Neural crest cell (in vitro differentiated cells): ENCODE measurements at regions not wholly inside any gene's neighbourhood (a gene's known extent, or its start where the extent isn't known, plus 50 kb on each side); places are given as distances from the start of the nearest gene placed in this dataset.

Source experiments
- DNase-seq: peaks from one replicate; pipeline ENCODE4 v3.0.0; 2021; ENCODE audit warnings: low read depth, mixed read lengths, low spot score
- H3K27ac Mint-ChIP-seq: one replicate; pipeline ENCODE4 v1.8.0; 2021; ENCODE audit warnings: mild to moderate bottlenecking, mixed read lengths; ENCODE audit not compliant: unreplicated experiment
- H3K27me3 Mint-ChIP-seq: 2 replicates; pipeline ENCODE4 v1.8.0; 2021; ENCODE audit warnings: low read depth, mild to moderate bottlenecking, mixed read lengths
- H3K36me3 Mint-ChIP-seq: 2 replicates; pipeline ENCODE4 v1.8.0; 2021; ENCODE audit warnings: low read depth, mild to moderate bottlenecking, mixed read lengths
- H3K4me1 Mint-ChIP-seq: 2 replicates; pipeline ENCODE4 v1.8.0; 2021; ENCODE audit warnings: mixed read lengths
- H3K4me3 Mint-ChIP-seq: one replicate; pipeline ENCODE4 v1.8.0; 2021; ENCODE audit warnings: mild to moderate bottlenecking, mixed read lengths
- H3K9me3 Mint-ChIP-seq: 2 replicates; pipeline ENCODE4 v1.8.0; 2021; ENCODE audit warnings: mixed read lengths
- TF ChIP-seq, protein P1 (sequence below): fragments of 200-600 bp; sonication (generic); conservative IDR thresholded peaks from 2 replicates; pipeline ENCODE4 v1.5.0; 2021; ENCODE audit warnings: antibody characterized with exemption, mild to moderate bottlenecking

GRCh38 chr14:94933486-94933885 is 163.6 kb upstream of the GSC start:
- Mint-ChIP-seq H3K9me3 (no peaks in the 10 kb centered on the region), H3K4me1 (no peaks in the 10 kb centered on the region), H3K4me3 (no peak overlapping the region), H3K27ac (no peak overlapping the region), H3K27me3 (peaks cover 3% of the 10 kb centered on the region), H3K36me3 (no peaks in the 10 kb centered on the region)
- TF ChIP-seq, protein P1, sequence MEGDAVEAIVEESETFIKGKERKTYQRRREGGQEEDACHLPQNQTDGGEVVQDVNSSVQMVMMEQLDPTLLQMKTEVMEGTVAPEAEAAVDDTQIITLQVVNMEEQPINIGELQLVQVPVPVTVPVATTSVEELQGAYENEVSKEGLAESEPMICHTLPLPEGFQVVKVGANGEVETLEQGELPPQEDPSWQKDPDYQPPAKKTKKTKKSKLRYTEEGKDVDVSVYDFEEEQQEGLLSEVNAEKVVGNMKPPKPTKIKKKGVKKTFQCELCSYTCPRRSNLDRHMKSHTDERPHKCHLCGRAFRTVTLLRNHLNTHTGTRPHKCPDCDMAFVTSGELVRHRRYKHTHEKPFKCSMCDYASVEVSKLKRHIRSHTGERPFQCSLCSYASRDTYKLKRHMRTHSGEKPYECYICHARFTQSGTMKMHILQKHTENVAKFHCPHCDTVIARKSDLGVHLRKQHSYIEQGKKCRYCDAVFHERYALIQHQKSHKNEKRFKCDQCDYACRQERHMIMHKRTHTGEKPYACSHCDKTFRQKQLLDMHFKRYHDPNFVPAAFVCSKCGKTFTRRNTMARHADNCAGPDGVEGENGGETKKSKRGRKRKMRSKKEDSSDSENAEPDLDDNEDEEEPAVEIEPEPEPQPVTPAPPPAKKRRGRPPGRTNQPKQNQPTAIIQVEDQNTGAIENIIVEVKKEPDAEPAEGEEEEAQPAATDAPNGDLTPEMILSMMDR, result no peak
- no peak for DNase-seq

DNA sequence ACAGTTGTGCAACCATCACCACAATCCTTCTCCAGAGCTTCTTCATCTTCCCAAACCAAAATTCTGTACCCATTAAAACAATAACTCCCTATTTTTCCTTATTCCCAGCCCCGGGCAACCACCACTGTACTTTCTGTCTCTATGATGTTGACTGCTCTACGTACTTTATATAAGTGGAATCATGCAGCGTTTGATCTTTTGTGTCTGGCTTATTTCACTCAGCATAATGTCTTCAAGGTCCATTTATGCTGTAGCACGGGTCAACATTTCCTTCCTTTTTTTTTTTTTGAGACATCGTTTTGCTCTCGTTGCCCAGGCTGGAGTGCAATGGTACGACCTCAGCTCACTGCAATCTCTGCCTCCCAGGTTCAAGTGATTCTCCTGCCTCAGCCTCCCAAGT is 162.7 kb upstream of the GSC start:
- TF ChIP-seq, protein P1, result no peak
- Mint-ChIP-seq H3K4me3 (no peak overlapping the region), H3K9me3 (no peaks in the 10 kb centered on the region), H3K36me3 (no peaks in the 10 kb centered on the region), H3K27me3 (peaks cover 3% of the 10 kb centered on the region), H3K4me1 (no peaks in the 10 kb centered on the region), H3K27ac (no peak overlapping the region)
- DNase-seq, result no peak

DNA sequence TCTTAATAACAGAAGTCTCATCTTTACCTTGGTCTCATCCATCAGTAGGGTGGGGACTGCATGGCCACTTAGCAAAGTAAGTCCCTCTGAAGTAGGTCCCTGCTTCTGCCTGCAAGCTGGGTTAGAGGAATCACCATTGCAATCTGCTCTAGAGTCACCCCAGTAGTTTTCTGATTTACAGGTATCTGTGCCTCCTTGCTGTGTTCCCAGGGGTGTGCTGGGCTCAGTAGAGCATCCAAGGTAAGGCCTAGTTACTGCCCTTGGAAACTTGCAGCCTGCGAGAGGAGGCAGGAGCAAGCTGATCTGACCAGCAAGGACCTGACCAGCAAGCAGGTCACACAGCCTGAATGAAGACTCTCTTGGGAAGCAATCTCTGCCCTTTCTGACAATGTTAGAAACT is 160.8 kb upstream of the GSC start:
- no peaks in the 10 kb centered on the region for H3K9me3 Mint-ChIP-seq
- no peaks in the 10 kb centered on the region for H3K36me3 Mint-ChIP-seq

GRCh38 chr14:94929354-94929753 is 159.4 kb upstream of the GSC start:
- Mint-ChIP-seq H3K9me3 (no peaks in the 10 kb centered on the region), H3K36me3 (no peaks in the 10 kb centered on the region), H3K4me3 (no peak overlapping the region), H3K27me3 (peaks cover 3% of the 10 kb centered on the region), H3K27ac (no peak overlapping the region), H3K4me1 (no peaks in the 10 kb centered on the region)
- DNase-seq, result no peak
- TF ChIP-seq, protein P1, result no peak

More for the DNA sequence above, 160.8 kb upstream of the GSC start:
- Mint-ChIP-seq H3K27ac (no peak overlapping the region), H3K27me3 (peaks cover 3% of the 10 kb centered on the region), H3K4me1 (no peaks in the 10 kb centered on the region), H3K4me3 (no peak overlapping the region)
- TF ChIP-seq, protein P1, result no peak
- DNase-seq, result no peak

GRCh38 chr14:94926176-94926575 is 156.3 kb upstream of the GSC start:
- Mint-ChIP-seq H3K4me1 (no peaks in the 10 kb centered on the region), H3K36me3 (no peaks in the 10 kb centered on the region), H3K9me3 (no peaks in the 10 kb centered on the region), H3K27me3 (no peaks in the 10 kb centered on the region), H3K4me3 (no peak overlapping the region), H3K27ac (no peak overlapping the region)
- no peak for DNase-seq
- TF ChIP-seq, protein P1, result no peak
